SK-N-SH treated with all-trans-retinoic acid at 6 μM for 48 hours (cell line): ENCODE measurements at regions not wholly inside any gene's neighbourhood (a gene's known extent, or its start where the extent isn't known, plus 50 kb on each side); places are given as distances from the start of the nearest gene placed in this dataset.
A peak's percentile ranks its signal among the peaks of the same experiment; 100 is the strongest.

Experiments used
- ATAC-seq: fragments of 200-7000 bp; cut with Tn5 transposase; 3 replicates; pipeline ENCODE4 v1.9.1; 2020; ENCODE audit warnings: mild to moderate bottlenecking, moderate library complexity
- ARNTL ChIP-seq: fragments of 450-650 bp; formaldehyde crosslinking; IDR thresholded peaks from 2 replicates; pipeline ENCODE4 v1.5.0; 2020; ENCODE audit warnings: low read depth, mild to moderate bottlenecking, moderate library complexity, borderline replicate concordance
- BACH2 ChIP-seq: fragments of 250-450 bp; sonication (Bioruptor Pico); IDR thresholded peaks from 2 replicates; pipeline ENCODE4 v1.9.0; 2021; ENCODE audit warnings: mild to moderate bottlenecking, borderline replicate concordance
- CREB5 ChIP-seq: fragments of 250-450 bp; sonication (Bioruptor Pico); IDR thresholded peaks from 2 replicates; pipeline ENCODE4 v1.5.1; 2020; ENCODE audit warnings: low read depth, mild to moderate bottlenecking, moderate library complexity
- CSDC2 ChIP-seq: fragments of 250-450 bp; sonication (Bioruptor Pico); IDR thresholded peaks from 2 replicates; pipeline ENCODE4 v1.5.0; 2020; ENCODE audit warnings: mild to moderate bottlenecking, moderate library complexity
- CSRNP3 ChIP-seq: fragments of 250-450 bp; sonication (Bioruptor Pico); IDR thresholded peaks from 2 replicates; pipeline ENCODE4 v1.5.1; 2021; ENCODE audit warnings: mild to moderate bottlenecking, moderate library complexity
- ESRRG ChIP-seq: fragments of 250-450 bp; sonication (Bioruptor Pico); IDR thresholded peaks from 2 replicates; pipeline ENCODE4 v1.6.1; 2021; ENCODE audit warnings: mild to moderate bottlenecking
- GLIS3 ChIP-seq: fragments of 250-450 bp; sonication (Bioruptor Pico); IDR thresholded peaks from 2 replicates; pipeline ENCODE4 v1.5.0; 2020; ENCODE audit warnings: mild to moderate bottlenecking, moderate library complexity
- ISL1 ChIP-seq: fragments of 250-450 bp; sonication (Bioruptor Pico); IDR thresholded peaks from 2 replicates; pipeline ENCODE4 v2.1.2; 2022; ENCODE audit warnings: mild to moderate bottlenecking, moderate library complexity
- OSR1 ChIP-seq: fragments of 250-450 bp; sonication (Bioruptor Pico); IDR thresholded peaks from 2 replicates; pipeline ENCODE4 v1.8.0; 2022; ENCODE audit warnings: moderate library complexity, mild to moderate bottlenecking, inconsistent platforms
- PATZ1 ChIP-seq: fragments of 250-450 bp; sonication (Bioruptor Pico); IDR thresholded peaks from 2 replicates; pipeline ENCODE4 v1.8.0; 2020; ENCODE audit warnings: mild to moderate bottlenecking, moderate library complexity, borderline replicate concordance
- RARB ChIP-seq: fragments of 250-450 bp; sonication (Bioruptor Pico); IDR thresholded peaks from 2 replicates; pipeline ENCODE4 v1.8.0; 2021; ENCODE audit warnings: mild to moderate bottlenecking, moderate library complexity
- SNAI2 ChIP-seq: fragments of 250-450 bp; sonication (Bioruptor Pico); IDR thresholded peaks from 2 replicates; pipeline ENCODE4 v1.5.0; 2020; ENCODE audit warnings: mild to moderate bottlenecking, moderate library complexity
- TCF4 ChIP-seq: fragments of 250-450 bp; sonication (Bioruptor Pico); IDR thresholded peaks from 2 replicates; pipeline ENCODE4 v1.8.0; 2021; ENCODE audit warnings: mild to moderate bottlenecking, moderate library complexity, borderline replicate concordance
- TOX ChIP-seq: fragments of 250-450 bp; sonication (Bioruptor Pico); IDR thresholded peaks from 2 replicates; pipeline ENCODE4 v1.8.0; 2021; ENCODE audit warnings: mild to moderate bottlenecking, moderate library complexity, borderline replicate concordance
- ZC3H10 ChIP-seq: fragments of 250-450 bp; sonication (Bioruptor Pico); IDR thresholded peaks from 2 replicates; pipeline ENCODE4 v1.5.1; 2021; ENCODE audit warnings: mild to moderate bottlenecking, moderate library complexity
- ZFP30 ChIP-seq: fragments of 450-650 bp; formaldehyde crosslinking; IDR thresholded peaks from 2 replicates; pipeline ENCODE4 v1.5.0; 2022; ENCODE audit warnings: mild to moderate bottlenecking, moderate library complexity
- ZNF565 ChIP-seq: fragments of 450-650 bp; formaldehyde crosslinking; conservative IDR thresholded peaks from 2 replicates; pipeline ENCODE4 v1.5.0; 2020; ENCODE audit warnings: low read depth, mild to moderate bottlenecking, moderate library complexity
- ZNF70 ChIP-seq: fragments of 450-650 bp; formaldehyde crosslinking; IDR thresholded peaks from 2 replicates; pipeline ENCODE4 v1.5.0; 2020; ENCODE audit warnings: mild to moderate bottlenecking, moderate library complexity
- ZNF8 ChIP-seq: fragments of 450-650 bp; formaldehyde crosslinking; IDR thresholded peaks from 2 replicates; pipeline ENCODE4 v1.5.0; 2020; ENCODE audit warnings: mild to moderate bottlenecking, moderate library complexity
- TF ChIP-seq, protein P1 (sequence below): fragments of 250-450 bp; sonication (Bioruptor Pico); IDR thresholded peaks from 2 replicates; pipeline ENCODE4 v1.8.0; 2021; ENCODE audit warnings: low read depth, mild to moderate bottlenecking, moderate library complexity, borderline replicate concordance
- TF ChIP-seq, protein P2 (sequence below): fragments of 250-450 bp; sonication (Bioruptor Pico); IDR thresholded peaks from 2 replicates; pipeline ENCODE4 v1.5.0; 2020; ENCODE audit warnings: mild to moderate bottlenecking, moderate library complexity

DNA sequence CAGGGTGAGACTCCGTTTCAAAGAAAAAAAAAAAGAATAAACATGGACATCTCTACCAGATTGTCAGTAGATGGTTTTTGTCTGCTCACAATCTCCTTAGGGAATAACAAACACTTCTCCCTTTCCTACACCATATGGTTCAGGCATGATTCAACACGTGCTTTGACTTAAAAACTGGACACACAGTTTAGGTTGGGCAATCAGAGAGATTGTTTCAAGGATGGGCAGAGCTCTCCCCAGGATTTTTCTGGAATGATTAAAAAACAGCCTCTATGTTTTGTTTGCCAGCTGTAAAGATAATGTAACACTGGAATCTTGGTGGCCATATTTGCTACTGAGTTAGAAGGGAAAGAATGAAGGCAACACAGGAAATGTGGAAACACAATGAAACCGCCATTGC lies 150.1 kb upstream of the TSC22D1 start:
- TF ChIP-seq ARNTL (CRISPR knock-in tag) (no peak), ESRRG (CRISPR knock-in tag) (no peak), SNAI2 (CRISPR knock-in tag) (no peak), ZNF565 (CRISPR knock-in tag) (no peak), RARB (CRISPR knock-in tag) (no peak), TCF4 (CRISPR knock-in tag) (no peak), CSDC2 (no peak), ISL1 (CRISPR knock-in tag) (no peak), TOX (CRISPR knock-in tag) (no peak), CSRNP3 (CRISPR knock-in tag) (no peak), ZC3H10 (no peak), ZFP30 (no peak), PATZ1 (CRISPR knock-in tag) (no peak), OSR1 (CRISPR knock-in tag) (no peak), ZNF8 (CRISPR knock-in tag) (no peak), GLIS3 (CRISPR knock-in tag) (no peak), CREB5 (CRISPR knock-in tag) (no peak)
- TF ChIP-seq, protein P1, sequence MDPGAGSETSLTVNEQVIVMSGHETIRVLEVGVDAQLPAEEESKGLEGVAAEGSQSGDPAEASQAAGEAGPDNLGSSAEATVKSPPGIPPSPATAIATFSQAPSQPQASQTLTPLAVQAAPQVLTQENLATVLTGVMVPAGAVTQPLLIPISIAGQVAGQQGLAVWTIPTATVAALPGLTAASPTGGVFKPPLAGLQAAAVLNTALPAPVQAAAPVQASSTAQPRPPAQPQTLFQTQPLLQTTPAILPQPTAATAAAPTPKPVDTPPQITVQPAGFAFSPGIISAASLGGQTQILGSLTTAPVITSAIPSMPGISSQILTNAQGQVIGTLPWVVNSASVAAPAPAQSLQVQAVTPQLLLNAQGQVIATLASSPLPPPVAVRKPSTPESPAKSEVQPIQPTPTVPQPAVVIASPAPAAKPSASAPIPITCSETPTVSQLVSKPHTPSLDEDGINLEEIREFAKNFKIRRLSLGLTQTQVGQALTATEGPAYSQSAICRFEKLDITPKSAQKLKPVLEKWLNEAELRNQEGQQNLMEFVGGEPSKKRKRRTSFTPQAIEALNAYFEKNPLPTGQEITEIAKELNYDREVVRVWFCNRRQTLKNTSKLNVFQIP (CRISPR knock-in tag) = no peak
- TF ChIP-seq, protein P2, sequence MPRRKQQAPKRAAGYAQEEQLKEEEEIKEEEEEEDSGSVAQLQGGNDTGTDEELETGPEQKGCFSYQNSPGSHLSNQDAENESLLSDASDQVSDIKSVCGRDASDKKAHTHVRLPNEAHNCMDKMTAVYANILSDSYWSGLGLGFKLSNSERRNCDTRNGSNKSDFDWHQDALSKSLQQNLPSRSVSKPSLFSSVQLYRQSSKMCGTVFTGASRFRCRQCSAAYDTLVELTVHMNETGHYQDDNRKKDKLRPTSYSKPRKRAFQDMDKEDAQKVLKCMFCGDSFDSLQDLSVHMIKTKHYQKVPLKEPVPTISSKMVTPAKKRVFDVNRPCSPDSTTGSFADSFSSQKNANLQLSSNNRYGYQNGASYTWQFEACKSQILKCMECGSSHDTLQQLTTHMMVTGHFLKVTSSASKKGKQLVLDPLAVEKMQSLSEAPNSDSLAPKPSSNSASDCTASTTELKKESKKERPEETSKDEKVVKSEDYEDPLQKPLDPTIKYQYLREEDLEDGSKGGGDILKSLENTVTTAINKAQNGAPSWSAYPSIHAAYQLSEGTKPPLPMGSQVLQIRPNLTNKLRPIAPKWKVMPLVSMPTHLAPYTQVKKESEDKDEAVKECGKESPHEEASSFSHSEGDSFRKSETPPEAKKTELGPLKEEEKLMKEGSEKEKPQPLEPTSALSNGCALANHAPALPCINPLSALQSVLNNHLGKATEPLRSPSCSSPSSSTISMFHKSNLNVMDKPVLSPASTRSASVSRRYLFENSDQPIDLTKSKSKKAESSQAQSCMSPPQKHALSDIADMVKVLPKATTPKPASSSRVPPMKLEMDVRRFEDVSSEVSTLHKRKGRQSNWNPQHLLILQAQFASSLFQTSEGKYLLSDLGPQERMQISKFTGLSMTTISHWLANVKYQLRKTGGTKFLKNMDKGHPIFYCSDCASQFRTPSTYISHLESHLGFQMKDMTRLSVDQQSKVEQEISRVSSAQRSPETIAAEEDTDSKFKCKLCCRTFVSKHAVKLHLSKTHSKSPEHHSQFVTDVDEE (CRISPR knock-in tag) = no peak

DNA sequence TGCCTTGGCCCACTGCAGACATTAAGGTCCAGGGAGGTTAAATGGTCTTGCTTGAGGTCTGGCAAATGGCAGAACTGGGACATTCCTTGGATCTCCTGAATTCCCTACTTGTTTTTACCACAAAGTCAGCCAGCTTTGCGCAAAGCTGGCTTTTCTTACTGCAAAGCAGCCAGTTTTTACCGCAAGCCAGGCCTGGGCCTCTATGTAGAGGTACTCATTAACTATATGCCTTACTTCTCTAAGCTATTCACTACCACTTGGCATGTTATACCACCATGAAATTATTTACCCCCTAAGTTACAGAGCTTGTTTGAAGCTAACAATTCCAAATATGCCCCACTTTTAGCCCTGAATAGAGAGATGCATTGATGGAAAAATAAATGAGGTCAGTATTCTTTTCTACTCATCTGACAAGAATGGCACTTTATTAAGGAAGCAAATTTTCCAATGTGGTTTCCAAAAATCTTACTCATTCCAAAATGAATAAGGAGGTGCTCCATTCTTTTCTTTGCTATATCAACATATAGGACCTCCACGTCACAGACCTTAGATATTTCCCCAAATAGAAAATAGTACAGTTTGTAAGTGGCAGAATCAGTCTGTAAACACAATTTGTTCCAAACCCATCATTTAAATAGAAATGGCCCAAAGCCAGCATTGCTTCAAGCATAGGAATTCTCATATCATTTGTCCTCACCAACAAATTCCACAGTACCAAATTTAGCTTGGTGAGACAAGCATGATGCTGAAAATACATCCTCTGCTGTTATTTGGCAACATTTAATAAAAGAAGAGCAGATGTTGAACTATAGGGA lies 143.9 kb upstream of the TSC22D1 start:
- ATAC-seq = peak; percentile 71
- TF ChIP-seq ZC3H10 (no peak), ISL1 (CRISPR knock-in tag) (peak; percentile 45)
- TF ChIP-seq, all 23 proteins: peak for 1

More for the DNA sequence above, 150.1 kb upstream of the TSC22D1 start:
- no peak for ATAC-seq

DNA sequence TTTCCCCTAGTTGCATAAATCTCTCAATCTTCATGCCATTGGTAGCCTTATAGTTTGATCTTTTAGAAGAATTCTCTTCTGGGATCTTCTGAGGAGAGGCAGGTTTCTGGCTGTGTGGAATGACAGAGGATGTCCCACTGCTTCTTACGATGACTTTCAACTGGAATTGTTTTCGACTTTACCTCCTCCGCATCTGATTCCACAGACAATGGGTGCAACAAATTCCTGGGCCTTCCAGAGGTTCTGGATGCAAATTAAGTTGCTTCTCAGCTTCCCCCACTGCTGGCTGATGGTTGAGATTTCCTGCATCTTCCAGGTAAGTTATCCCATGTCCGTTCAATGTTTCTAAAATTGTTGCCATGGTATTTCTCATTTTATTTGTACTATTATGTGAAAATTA lies 142.3 kb upstream of the TSC22D1 start:
- ATAC-seq = no peak
- TF ChIP-seq ZNF70 (CRISPR knock-in tag) = no peak
- TF ChIP-seq OSR1 (CRISPR knock-in tag) = no peak
- no peak for TF ChIP-seq TOX (CRISPR knock-in tag)
- no peak for TF ChIP-seq BACH2 (CRISPR knock-in tag)
- TF ChIP-seq TCF4 (CRISPR knock-in tag) = no peak
- TF ChIP-seq CSDC2 = no peak
- TF ChIP-seq, all 23 proteins: peak for 0
